Activated CD4-positive, alpha-beta T cell treated with anti-CD3 and anti-CD28 coated beads for 4 hours (primary cell): ENCODE measurements at regions not wholly inside any gene's neighbourhood (a gene's known extent, or its start where the extent isn't known, plus 50 kb on each side); places are given as distances from the start of the nearest gene placed in this dataset.
A peak's percentile ranks its signal among the peaks of the same experiment; 100 is the strongest.

Experiments used
- DNase-seq, 2 donors: peaks; one replicate each; pipeline ENCODE4 v3.0.0-alpha.2; 2020

DNA sequence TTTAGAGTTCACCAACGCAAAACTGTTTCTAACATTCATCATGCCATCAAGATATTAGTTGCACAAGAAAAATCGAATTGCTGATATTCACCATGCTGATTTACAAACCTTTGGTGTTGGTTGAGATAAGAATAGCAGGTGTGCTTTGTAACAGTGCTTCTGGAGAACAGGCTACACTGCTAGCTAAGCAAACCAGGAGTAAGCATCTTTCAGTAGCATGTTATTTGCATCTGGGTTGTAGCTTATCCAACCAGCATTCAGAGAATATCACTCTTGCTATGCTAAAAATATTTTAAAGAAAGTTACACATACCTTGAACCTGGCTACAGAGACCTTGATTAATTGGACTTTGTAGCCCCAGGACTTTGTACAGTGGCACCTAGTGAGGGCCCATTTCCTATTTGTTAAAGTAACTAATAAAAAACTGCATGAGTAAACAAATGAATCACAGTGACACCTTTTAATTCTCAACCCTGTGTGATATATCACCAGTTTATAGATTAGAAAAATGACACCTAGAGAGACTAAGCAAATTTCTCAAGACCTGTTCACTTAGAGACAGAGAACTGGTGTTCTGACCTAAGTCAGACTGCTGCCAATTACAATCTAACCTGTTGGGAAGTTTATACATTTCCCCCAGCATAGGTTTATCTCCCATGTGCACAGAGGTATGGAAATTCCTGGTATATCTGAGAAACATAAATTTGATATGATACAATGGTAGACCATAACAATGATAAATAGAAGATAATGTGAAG is 435.5 kb upstream of the TGFBR2 start:
- DNase-seq: no peak

DNA sequence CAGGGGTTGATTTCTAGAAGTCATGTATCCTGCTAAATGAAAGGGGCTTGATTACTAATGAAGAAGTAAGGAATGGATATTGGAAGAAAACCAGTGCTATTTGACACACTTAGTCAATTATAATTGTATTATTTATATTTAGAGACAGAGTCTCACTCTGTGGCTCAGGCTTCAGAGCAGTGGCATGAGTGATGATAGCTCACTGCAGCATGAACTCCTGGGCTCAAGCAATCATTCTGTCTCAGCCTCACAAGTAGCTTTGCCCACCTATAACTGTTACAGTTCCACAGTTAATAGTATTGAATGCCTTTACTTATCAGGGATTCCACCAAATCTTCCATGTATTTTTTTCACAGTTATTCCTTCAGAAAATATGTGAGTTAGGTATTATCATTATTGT is 432.0 kb upstream of the TGFBR2 start:
- no peak for DNase-seq

DNA sequence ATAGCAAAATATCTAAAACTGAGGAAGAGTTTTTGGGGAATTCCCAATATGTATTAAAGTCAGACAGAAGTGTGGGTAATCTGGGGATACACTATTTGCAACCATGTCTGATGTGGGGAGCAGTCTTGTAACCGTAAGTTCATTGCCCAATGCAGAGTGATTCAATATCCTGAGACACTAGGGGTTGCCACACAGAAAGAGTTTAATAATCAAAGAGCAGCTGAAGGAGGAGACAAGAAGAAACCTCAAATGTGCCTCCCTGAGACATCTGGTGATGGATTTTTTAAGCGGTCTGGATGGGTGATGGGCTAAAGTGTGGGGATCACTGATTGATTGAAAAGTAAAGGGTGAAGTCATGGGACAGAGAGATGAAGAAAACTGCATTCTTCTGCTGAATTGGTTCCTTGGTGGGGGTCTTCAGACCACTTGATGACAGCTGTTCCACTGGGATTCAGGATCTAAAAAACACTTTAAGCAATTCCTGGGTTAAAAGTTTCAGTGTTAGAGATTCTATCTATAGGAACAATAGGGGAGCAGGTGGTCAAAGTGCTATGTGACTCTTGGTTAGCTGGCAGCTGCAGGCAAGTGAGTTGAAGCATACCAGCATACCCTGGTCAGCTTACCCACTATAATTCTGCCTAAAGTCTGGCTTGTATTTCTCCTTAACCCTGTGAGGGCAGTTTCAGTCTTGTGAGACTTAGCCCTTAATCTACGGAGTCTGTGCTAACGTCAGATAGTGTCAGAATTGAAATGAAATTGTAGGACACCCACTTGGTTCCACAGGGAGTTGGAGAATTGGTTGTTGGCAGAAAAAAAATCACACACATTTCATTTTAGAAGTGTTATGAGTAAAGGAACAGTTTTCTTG is 425.9 kb upstream of the TGFBR2 start:
- no peak for DNase-seq

DNA sequence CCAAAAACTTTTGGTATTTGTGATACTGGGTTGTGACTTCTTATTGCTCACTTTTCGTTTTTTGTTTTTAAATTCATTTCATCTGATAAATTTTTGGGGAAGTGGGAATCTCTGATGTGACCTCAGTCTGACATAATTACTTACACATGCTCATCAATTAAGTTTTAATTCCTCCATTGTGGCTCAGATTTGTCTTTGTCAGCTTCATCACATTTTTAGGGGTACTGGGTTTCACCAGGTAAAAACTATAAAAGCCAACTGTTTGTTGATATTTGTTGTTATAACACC is 425.3 kb upstream of the TGFBR2 start:
- no peak for DNase-seq

DNA sequence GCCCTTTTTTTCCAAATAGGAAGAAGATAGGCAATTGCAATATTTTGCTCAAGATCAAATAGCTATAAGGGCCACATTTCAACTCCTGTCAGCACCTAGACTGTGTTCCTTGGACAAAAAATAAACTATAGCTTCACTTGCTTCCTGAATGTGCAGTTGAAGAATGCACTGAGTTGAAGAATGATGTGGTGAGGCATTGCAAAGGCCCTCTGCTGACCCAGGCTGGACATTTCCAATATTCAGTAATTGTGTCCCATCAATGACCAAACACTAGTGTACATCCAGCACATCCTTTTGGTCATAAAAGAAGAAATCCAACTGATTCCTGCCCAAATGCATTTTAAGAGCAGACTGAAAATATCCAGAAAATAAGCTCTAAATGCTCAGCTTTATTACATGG is 424.8 kb upstream of the TGFBR2 start:
- DNase-seq: no peak

DNA sequence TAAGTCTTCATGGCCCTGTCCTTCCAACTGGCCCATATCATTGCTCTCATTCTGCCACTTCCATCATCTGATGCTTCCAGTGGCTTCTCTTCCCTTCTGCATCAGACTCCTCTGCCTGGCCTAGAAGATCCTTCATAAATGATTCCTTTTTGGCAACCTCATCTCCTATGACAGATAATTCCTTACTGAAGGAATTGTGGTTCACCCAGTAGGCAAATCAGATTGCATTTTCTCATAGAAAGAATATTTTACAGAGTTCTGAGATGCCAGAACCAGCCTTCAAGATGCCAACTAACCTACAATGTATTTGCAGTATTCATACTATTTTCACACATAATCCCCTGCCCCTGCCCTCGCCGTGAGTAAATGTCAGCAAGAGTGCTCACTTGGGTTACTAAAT is 423.0 kb upstream of the TGFBR2 start:
- DNase-seq: no peak

DNA sequence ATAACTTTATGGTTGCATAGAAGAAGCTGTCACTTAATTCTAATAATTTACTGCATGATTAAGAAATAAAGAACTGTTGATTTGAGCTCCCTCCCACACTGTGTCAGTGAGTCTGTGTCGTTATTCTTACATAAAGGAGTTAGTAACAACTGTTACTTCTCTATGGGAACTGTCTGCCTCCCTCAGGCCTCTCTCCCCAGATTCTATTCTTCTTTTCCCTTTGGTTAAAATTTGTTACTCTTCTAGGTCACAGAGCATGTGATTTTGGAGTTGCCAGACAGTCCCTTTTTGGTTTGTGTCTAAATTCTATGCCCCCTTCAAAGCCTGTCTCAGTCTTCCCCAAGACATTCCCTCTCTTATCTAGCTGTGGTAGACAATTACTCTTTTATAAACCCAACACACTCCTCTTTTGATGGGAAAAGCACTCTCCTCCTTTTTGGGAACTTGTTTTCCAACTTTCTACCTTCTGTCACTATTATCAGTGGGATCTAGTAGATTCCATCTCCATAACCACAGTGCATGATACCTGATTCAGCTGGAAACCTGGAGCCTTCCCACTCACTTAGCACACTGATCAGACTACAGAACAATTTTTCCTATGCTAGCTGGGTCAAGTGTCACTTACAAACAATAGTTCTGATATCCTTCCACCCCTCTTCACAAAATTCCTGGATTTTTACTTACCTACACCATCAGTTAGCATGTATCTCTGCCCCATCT is 422.1 kb upstream of the TGFBR2 start:
- DNase-seq: no peak

DNA sequence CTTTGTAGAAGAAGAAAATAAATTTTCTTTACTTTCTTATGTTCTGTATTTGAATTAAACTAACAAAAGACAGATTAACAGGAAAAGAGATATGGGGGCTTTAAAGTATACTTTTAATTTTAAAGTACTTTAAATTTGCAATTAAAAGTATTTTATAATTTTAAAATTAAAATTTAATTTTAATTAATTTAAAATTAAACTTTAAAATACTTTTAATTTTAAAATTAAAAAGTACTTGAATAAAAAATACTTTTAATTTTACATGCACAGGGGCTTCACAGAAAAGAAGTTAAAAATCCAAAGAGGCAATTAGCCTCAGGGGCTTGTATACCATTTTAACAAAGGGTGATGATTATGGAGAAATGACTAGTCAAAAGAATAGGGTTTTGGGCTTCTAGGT is 420.5 kb upstream of the TGFBR2 start:
- no peak for DNase-seq

DNA sequence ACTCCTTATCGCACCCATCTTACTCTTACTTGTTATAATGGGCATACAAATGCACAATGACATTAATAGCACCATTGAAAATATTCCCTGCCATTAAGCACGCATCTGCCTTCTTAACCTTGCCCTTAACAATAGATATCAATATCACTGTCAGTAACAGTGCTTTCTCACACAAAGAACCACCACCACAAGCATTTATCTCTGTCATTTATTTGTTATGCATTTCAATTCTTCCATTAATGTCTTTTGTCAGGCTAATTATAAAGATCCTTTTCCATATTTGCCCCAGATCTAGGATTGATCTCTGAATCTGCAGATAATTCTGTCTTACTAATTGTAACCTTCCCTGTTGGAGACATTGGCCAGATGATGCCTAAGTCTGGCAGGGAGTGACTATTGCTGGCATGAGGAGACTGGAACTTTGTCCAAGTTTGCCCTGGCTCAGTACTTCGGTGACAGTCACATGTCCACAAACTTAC is 419.6 kb upstream of the TGFBR2 start:
- no peak for DNase-seq

DNA sequence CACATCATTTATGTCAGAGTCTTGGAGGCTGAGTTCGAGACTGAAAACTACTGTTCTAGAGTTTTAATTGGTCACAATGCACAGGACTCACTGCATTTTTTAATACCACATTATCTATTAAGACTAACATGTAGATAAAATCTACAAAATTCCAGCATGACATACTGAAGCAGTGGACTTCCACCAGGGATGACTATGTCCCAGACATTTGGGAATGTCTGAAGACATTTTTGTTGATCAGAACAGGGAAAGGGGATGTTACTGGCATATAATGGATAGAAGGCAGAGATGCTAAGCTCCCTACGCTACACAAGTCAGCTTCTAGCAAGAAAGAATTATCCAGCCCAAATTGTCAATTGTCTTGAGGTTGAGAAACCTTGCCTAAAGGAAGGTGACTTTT is 419.0 kb upstream of the TGFBR2 start:
- no peak for DNase-seq

DNA sequence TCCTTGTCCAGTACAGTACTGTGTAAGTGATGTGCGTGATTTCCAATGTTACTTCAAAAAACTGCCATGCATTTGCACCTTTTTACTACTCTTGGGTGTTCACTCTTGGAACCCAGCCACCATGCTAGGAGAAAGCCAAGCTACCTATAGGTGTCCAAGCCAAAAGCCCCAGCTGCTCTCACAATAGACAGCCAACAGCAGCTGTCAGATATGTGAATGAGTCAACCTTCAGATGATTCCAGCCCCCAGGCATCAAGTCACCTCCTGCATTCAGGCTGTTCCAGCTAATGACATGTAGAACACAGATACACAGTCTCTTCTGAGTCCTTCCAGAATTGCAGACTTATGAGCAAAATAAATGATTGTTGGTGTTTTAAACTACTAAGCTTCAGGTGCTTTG is 417.7 kb upstream of the TGFBR2 start:
- no peak for DNase-seq

DNA sequence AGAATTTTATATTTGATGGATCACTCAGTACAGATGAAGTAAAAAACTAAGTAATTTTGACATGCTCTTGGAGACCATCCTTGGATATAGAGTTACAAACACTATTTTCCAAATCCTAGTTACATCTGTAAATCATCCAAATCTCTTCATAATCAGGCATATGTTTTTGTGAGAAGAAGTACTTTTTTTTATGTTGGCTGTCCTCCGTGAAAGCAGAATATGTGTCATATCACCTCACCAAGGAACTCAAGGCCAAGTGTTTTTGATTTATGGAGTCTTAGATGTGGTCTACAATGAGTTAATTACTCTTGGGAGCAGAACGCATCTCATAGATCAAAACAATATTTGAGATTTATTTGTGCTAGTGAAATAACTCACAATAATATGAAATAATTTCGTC is 416.5 kb upstream of the TGFBR2 start:
- DNase-seq: no peak

DNA sequence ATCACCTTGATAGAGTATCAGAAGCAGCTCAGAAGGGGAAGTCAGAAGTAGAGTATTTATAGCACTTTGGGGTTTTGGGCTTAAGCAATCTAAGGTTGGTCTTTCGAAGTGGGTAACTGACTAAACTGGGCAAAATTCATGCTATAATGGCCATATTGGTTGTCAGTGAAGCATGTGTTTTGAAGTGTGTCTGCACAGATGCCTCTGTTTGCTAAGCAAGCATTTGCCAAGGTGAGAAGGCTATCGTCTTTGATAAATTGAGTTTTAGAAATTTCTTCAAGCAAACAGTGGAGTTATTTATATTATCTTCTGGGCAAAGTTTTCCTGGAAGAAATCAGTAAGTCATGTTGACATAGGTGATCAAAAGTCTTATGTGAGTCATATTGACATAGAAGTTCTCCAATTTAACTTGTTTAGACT is 412.8 kb upstream of the TGFBR2 start:
- DNase-seq: no peak

DNA sequence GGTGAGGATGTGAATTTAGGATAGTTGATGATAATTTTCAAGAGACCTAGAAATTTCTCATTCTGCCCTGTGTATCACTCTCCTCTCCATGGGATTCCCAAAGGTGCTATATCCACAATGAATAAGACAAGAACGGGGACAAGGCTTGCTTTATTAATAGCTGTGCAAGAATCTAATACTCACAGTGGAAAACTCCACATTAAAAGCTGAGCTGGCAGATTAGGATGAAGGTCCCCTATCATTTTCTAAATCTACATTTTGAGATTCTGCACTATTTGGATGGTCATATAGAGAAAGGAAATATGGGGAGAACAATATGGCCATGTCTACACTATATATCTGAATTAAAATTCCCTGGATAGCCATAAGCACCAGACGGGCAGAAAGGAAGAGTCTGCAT is 411.0 kb upstream of the TGFBR2 start:
- no peak for DNase-seq

DNA sequence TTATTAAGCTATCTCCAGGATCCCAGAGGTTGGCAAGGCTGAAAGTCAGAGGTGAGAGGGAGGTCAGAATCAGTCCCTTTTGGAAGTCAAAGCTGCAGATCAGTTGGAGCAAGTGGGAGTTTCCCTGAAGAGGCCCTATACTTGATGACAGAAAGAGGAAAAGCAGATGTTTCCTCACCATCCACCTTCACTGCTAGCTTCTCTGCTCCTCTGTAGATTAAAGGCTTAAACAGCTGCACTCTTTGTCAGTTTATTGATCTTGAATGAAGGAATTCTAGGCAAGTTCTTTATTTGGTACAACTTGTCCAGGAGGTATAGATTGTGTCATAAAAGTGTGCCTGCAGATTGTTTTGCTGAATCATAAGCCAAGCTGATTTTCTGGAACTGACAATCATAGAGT is 408.2 kb upstream of the TGFBR2 start:
- no peak for DNase-seq

DNA sequence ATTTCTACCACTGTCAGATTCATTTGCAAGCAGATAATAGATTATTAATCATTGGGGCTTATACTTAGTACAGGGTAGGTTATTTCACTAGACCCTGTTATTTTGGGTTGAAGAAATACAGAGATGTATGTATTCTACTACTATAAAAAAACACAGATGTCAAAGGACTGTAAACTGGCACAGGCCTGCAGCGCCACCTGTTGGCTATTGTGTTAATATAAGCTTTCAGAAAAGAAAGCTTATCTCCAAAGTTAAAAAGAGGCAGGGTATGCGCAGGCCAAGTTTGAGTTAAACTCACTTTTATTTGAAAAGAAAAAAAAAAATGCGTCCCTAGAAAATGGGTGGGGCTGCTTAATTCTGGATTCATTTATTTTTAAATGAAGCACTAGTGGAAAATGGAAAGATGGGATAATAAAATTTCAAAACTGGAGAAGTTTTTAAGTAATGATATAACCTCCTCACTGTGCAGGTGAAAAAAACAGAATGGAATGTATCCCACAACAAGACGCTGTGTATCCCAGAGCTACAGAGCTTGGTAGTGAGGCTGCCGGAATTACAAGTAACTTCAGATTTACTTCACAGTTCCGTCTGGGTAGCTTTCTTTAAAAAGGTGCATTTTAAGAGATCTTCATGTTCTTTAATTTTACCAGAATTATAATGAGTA is 407.2 kb upstream of the TGFBR2 start:
- peak; percentile 68 to 78 for DNase-seq

DNA sequence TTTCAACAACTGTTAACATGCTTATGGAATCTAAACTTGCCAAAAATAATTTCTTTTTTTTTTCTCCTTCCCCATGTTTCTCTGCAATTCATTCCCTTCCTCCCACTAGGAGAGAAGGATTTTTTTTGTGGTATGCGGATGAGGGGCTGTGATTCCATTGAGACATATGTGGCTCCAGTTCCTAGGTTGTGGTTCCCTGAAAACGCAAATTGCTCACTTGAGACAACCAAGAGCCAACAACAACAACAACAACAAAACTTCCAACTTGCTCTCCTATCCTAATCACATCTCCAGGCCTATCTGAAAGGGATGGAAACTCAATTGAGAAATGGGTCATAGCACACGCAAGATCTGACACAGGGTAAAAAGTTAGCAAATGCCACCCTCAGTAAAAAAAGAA is 406.5 kb upstream of the TGFBR2 start:
- DNase-seq: no peak

DNA sequence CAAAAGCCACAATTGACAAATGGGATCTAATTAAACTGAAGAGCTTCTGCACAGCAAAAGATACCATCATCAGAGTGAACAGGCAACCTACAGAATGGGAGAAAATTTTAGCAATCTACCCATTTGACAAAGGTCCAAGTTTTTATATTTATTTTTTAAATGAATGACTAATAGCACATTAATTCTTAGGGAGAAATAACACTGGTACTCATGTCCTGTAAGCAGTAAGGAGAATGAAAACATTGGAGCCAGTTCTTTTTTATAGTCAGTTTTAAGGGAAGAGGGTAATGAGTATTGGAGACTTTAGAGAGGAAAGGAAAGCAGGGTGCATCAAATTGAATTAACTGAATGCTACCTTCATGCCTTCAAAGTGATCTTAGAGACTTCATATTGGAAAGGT is 404.7 kb upstream of the TGFBR2 start:
- DNase-seq: no peak

DNA sequence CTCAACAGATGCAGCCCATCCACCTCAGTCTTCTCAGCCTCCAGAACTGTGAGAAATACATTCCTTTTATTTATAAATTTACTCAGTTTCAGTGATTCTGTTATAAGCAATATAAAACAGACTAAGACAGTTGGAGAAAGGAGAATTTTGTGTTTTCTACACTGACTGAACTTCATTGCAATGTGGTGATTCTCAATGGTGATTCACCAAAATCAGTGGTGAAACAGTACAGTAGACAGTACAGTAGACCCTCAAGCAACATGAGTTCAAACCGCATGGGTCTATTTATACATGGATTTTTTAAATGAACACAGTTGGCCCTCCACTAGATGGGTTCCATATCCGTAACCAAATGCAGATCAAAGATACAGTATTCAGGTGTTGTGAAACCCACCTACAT is 403.1 kb upstream of the TGFBR2 start:
- DNase-seq: no peak

DNA sequence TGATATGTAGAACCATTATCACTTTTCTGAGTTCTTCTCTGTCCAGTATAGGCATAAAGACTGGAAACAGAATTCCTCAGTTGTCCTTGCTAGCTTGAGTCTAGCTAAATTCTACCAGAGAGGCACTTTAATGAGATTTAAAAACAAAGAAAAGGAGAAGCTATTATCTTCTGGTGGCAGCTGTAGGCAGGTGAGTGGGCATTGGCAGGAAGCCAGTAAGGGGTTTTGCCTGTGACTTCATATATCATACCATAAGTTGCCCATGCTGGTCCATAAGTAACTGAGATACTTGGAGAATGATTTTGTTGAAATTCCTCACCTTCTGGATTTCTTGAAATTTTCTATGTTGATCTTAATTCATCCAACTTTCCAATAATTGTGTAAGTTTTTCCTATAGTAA is 402.3 kb upstream of the TGFBR2 start:
- DNase-seq: no peak

DNA sequence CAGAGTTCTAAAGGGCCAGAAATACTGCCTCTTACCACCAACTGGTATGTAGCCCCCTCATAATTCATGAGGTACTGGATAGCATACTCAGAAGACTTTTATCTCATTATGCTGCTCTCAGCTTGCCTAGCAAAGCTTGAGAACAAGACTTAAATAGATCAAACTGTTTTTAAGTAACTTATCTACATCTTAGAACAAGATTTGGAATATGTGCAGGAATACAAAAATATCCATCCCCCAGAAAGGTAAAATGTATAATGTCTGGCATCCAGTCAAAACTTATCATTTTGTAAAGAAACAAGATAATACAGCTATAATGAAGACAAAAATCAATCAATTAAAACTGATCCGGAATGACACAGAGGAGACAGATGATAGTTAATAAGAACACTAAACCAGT is 400.4 kb upstream of the TGFBR2 start:
- no peak for DNase-seq

DNA sequence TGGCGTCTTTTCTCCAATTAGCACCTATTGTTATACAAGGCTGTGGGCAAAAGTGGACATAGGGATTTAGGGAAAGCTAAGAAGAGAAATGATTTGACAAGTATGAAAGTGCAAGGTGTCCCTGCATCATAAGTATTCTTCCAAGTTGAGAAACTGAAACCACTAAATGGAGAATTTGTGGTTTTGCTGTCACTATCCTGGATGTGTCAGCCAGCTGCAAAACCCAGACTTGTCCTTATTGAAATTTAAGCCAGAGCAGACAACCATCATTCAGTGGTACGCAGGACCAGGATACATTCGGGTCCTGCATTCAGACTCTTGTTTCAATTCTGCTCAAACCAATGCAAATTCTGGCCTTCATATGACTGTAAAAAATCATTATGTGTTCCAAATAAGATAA is 384.8 kb upstream of the TGFBR2 start:
- DNase-seq: no peak

DNA sequence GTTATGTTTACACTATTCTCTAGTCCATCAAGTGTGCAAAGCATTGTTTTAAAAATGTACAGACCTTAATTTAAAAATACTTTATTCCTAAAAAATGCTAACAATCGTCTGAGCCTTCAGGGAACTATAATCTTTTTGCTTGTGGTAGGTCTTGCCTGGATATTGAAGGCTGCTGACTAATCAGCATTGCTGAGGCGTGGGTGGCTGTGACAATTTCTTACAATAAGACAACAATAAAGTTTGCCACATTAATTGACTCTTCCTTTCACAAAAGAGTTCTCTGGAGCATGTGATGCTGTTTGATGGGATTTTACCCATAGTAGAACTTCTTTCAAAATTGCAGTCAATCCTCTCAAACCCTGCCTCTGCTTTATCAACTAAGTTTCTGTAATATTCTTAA is 384.0 kb upstream of the TGFBR2 start:
- no peak for DNase-seq
